Heart left ventricle (tissue), 16 donors: ENCODE measurements at regions not wholly inside any gene's neighbourhood (a gene's known extent, or its start where the extent isn't known, plus 50 kb on each side); places are given as distances from the start of the nearest gene placed in this dataset.

ENCODE experiments used
- ATAC-seq, 4 donors: fragments of 200-7000 bp; cut with Tn5 transposase; one replicate each; pipeline ENCODE4 v1.9.1; 2020 to 2022; ENCODE audit warnings: moderate library complexity in 4 of 4, mild to moderate bottlenecking in 3 of 4, moderate number of reproducible peaks in 1 of 4
- DNase-seq, 5 donors: peaks; one replicate each; pipeline ENCODE4 v3.0.0-alpha.2; 2020
- H3K27ac ChIP-seq, 12 donors: fragments of 200-600 bp; sonication (generic) in 4 of 12; one replicate each; pipeline versions ENCODE4 v1.5.0 to v1.8.0; 2016 to 2022; ENCODE audit warnings: mild to moderate bottlenecking in 2 of 12
- H3K27me3 ChIP-seq, 9 donors: fragments of 200-600 bp; sonication (generic) in 2 of 9; one replicate each; pipeline versions ENCODE4 v1.5.1 to v1.8.0; 2016 to 2022; ENCODE audit warnings: mild to moderate bottlenecking in 3 of 9
- H3K36me3 ChIP-seq, 9 donors: fragments of 200-600 bp; sonication (generic) in 2 of 9; one replicate each; pipeline versions ENCODE4 v1.5.0 to v1.8.0; 2018 to 2022; ENCODE audit warnings: mild to moderate bottlenecking in 2 of 9
- H3K4me1 ChIP-seq, 12 donors: fragments of 200-600 bp; sonication (generic) in 4 of 12; one replicate each; pipeline versions ENCODE4 v1.5.0 to v1.8.0; 2016 to 2022; ENCODE audit warnings: mild to moderate bottlenecking in 3 of 12
- H3K4me3 ChIP-seq, 12 donors: fragments of 200-600 bp; sonication (generic) in 4 of 12; one replicate each; pipeline versions ENCODE4 v1.5.0 to v1.8.0; 2017 to 2022; ENCODE audit warnings: mild to moderate bottlenecking in 9 of 12, moderate library complexity in 4 of 12
- H3K9me3 ChIP-seq, 12 donors: fragments of 200-600 bp; sonication (generic) in 4 of 12; one replicate each; pipeline versions ENCODE4 v1.5.0 to v1.8.0; 2016 to 2022; ENCODE audit warnings: mild to moderate bottlenecking in 1 of 12
- CTCF ChIP-seq, 12 donors: fragments of 200-600 bp; sonication (generic) in 4 of 12; IDR thresholded peaks; one replicate each; pipeline versions ENCODE4 v1.5.0 to v1.8.0; 2018 to 2022; ENCODE audit warnings: antibody characterized with exemption in 12 of 12, mild to moderate bottlenecking in 5 of 12
- POLR2A ChIP-seq, 2 donors: fragments of 450-650 bp; IDR thresholded peaks; one replicate each; pipeline ENCODE4 v1.6.1; 2017; ENCODE audit warnings: antibody characterized with exemption in 2 of 2, mild to moderate bottlenecking in 2 of 2, moderate library complexity in 2 of 2
- WGBS, 4 donors: extraction: QIAGEN DNeasy Blood & Tissue Kit in 2 of 4; methylation state at CpG; one replicate each; pipeline versions ENCODE4 v1.1.5 to v1.1.7; 2013 to 2018; 5-methylcytosine and 5-hydroxymethylcytosine counted together
- intact Hi-C, 10 donors: fragments of 100-400 bp; cut with DNase I; formaldehyde crosslinking; loops; one replicate each; pipeline versions ENCODE4 v1.11.1 to v1.14.2; 2022
- donor health status: ischemic (EF 13 %, LVEDD 7.1; RV severe dilation, severe dysfunction).
- donor health status: healthy with polysubstance abuse.
- donor health status: DM: no; HTN: yes; CAD: no.
- donor health status: DM: no; HTN: no; CAD: no.
- donor health status: ischemic (EF 25% LVEDD 6.9; RV normal size, moderate dysfunction).
- donor health status: ischemic (EF 25% LVEDD 5.7; RV mildly dilated, moderate dysfunction).
- donor health status: healthy.
- donor health status: DM: yes; HTN: yes; CAD: no.
- donor health status: ischemic (EF 35%, LVEDD 5.7; RV mildly dilated, moderate dysfunction).
- donor health status: nonischemic (EF 11% LVEDD 7.7; RV severe dilation, severe dysfunction).
- donor health status: DM: yes; HTN: yes; CAD: no.
- donor health status: PGD.
- donor health status: ischemic (EF 29% LVEDD 5.4; RV normal size, mild dysfunction).
- donor health status: nonischemic (EF 23%, LVEDD 6.1; RV moderate dilation, normal function).

GRCh38 chr7:130891254-130892094 is 157.5 kb upstream of the KLF14 start:
- Histone ChIP-seq H3K27me3 (no peaks in the 10 kb centered on the region), H3K27ac (peak overlapping the region; percentile 44 to 83 (median 64)), H3K36me3 (peaks cover 0 to 63% (median 42%) of the 10 kb centered on the region in 9 donors), H3K4me1 (peaks cover 4 to 82% (median 57%) of the 10 kb centered on the region in 12 donors), H3K9me3 (no peaks in the 10 kb centered on the region), H3K4me3 (no peak overlapping the region)
- TF ChIP-seq CTCF (IDR thresholded peaks at IDR 0.05) (no peak), POLR2A (IDR thresholded peaks at IDR 0.05) (no peak)
- peak; percentile 34 to 62 (median 48) for ATAC-seq
- 49 to 63% (median 51%) methylated on average over 13 to 14 of the region's 15 CpGs for WGBS, 4 donors
- intact Hi-C loops = loop anchor here in 8 of 10 donors (10.0 kb wide), 5 partner anchors 113 to 533 kb away; partner anchors contain the start of gene MKLN1 (in 2 of the 8)
- peak in 3 of 5 donors; percentile 53 to 75 (median 60) for DNase-seq

- Histone ChIP-seq H3K27ac (peak overlapping the region; percentile 2 to 81 (median 64)), H3K9me3 (no peaks in the 10 kb centered on the region), H3K4me3 (no peak overlapping the region), H3K4me1 (peaks cover 4 to 81% (median 51%) of the 10 kb centered on the region in 12 donors), H3K27me3 (no peaks in the 10 kb centered on the region), H3K36me3 (peaks cover 0 to 64% (median 40%) of the 10 kb centered on the region in 9 donors)
- 66 to 84% (median 72%) methylated on average over 7 of the region's 7 CpGs for WGBS, 4 donors
- peak in 3 of 4 donors; percentile 19 to 30 (median 25) for ATAC-seq
- DNase-seq = no peak
- intact Hi-C loops = loop anchor here in 8 of 10 donors (10.0 kb wide), 5 partner anchors 111 to 531 kb away; partner anchors contain the start of gene MKLN1 (in 2 of the 8)
- TF ChIP-seq CTCF (IDR thresholded peaks at IDR 0.05) (no peak), POLR2A (IDR thresholded peaks at IDR 0.05) (no peak)
Measured at GRCh38 chr7:130893441-130893894, 159.5 kb upstream of the KLF14 start.

GRCh38 chr7:130894146-130894908 is 160.3 kb upstream of the KLF14 start:
- Histone ChIP-seq H3K36me3 (peaks cover 0 to 64% (median 33%) of the 10 kb centered on the region in 9 donors), H3K4me1 (peaks cover 4 to 82% (median 48%) of the 10 kb centered on the region in 12 donors), H3K4me3 (no peak overlapping the region), H3K27me3 (no peaks in the 10 kb centered on the region), H3K27ac (peak overlapping the region; percentile 47 to 81 (median 64)), H3K9me3 (no peaks in the 10 kb centered on the region)
- DNase-seq = peak; percentile 68 to 82 (median 76)
- intact Hi-C loops = loop anchor here in 9 of 10 donors (2.0 to 10.0 kb wide), 7 partner anchors 110 to 530 kb away; partner anchors contain the start of gene MKLN1 (in 2 of the 9)
- 58 to 68% (median 65%) methylated on average over 13 to 14 of the region's 14 CpGs for WGBS, 4 donors
- TF ChIP-seq POLR2A (IDR thresholded peaks at IDR 0.05) = no peak
- peak; percentile 47 to 73 (median 64) for ATAC-seq

- Histone ChIP-seq H3K4me3 (no peak overlapping the region), H3K4me1 (peaks cover 4 to 86% (median 52%) of the 10 kb centered on the region in 12 donors), H3K27ac (peak overlapping the region in 11 of 12 donors; percentile 47 to 81 (median 64)), H3K27me3 (no peaks in the 10 kb centered on the region), H3K36me3 (peaks cover 0 to 64% (median 33%) of the 10 kb centered on the region in 9 donors), H3K9me3 (no peaks in the 10 kb centered on the region)
- 69 to 72% (median 71%) methylated on average over 20 of the region's 20 CpGs for WGBS, 4 donors
- intact Hi-C loops = loop anchor here in 9 of 10 donors (2.0 to 10.0 kb wide), 12 partner anchors 110 to 530 kb away; partner anchors contain the start of gene MKLN1 (in 2 of the 9)
- DNase-seq (no peak), ATAC-seq (peak in 1 of 4 donors; percentile 6)
- TF ChIP-seq CTCF (IDR thresholded peaks at IDR 0.05) (no peak), POLR2A (IDR thresholded peaks at IDR 0.05) (no peak)
Measured at GRCh38 chr7:130894909-130895750, 161.1 kb upstream of the KLF14 start.
